Liver (tissue), 8 donors: ENCODE measurements at regions not wholly inside any gene's neighbourhood (a gene's known extent, or its start where the extent isn't known, plus 50 kb on each side); places are given as distances from the start of the nearest gene placed in this dataset.

Source experiments
- DNase-seq: peaks from one replicate; pipeline ENCODE4 v3.0.0-alpha.2; 2017; ENCODE audit warnings: low spot score
- H3K27ac ChIP-seq, 2 donors: one replicate each; pipeline ENCODE4 v1.7.0; 2013; ENCODE audit warnings: inconsistent platforms in 2 of 2, low read length in 2 of 2, control low read depth in 1 of 2, low read depth in 1 of 2, mild to moderate bottlenecking in 1 of 2
- H3K27me3 ChIP-seq, 4 donors: one replicate each; pipeline versions ENCODE4 v1.6.1 to v1.7.0; 2013; ENCODE audit warnings: low read length in 3 of 4, inconsistent platforms in 1 of 4, mild to moderate bottlenecking in 1 of 4, moderate library complexity in 1 of 4; ENCODE audit not compliant: control insufficient read depth in 4 of 4, insufficient read depth in 4 of 4
- H3K36me3 ChIP-seq, 4 donors: one replicate each; pipeline versions ENCODE4 v1.6.1 to v1.7.0; 2013; ENCODE audit warnings: low read length in 3 of 4, mild to moderate bottlenecking in 3 of 4, low read depth in 1 of 4, moderate library complexity in 1 of 4; ENCODE audit not compliant: control insufficient read depth in 4 of 4, insufficient read depth in 3 of 4
- H3K4me1 ChIP-seq, 4 donors: one replicate each; pipeline versions ENCODE4 v1.6.1 to v1.7.0; 2013; ENCODE audit warnings: low read length in 3 of 4, mild to moderate bottlenecking in 3 of 4, moderate library complexity in 1 of 4; ENCODE audit not compliant: control insufficient read depth in 4 of 4, insufficient read depth in 4 of 4
- H3K4me3 ChIP-seq, 3 donors: one replicate each; pipeline versions ENCODE4 v1.6.1 to v1.7.0; 2013; ENCODE audit warnings: low read length in 3 of 3, control low read depth in 1 of 3, low read depth in 1 of 3, mild to moderate bottlenecking in 1 of 3
- H3K9ac ChIP-seq, 2 donors: one replicate each; pipeline ENCODE4 v1.7.0; 2013; ENCODE audit warnings: low read length in 2 of 2, mild to moderate bottlenecking in 2 of 2, moderate library complexity in 2 of 2, control low read depth in 1 of 2, low read depth in 1 of 2
- H3K9me3 ChIP-seq, 4 donors: one replicate each; pipeline versions ENCODE4 v1.6.1 to v1.7.0; 2013; ENCODE audit warnings: low read length in 3 of 4; ENCODE audit not compliant: control insufficient read depth in 4 of 4
- CTCF ChIP-seq: fragments of 150-350 bp; IDR thresholded peaks from 2 replicates; pipeline ENCODE4 v1.5.1; 2017; ENCODE audit warnings: improper control_type of control experiment, low read depth, low read length; ENCODE audit not compliant: missing input control
- FOXA1 ChIP-seq: IDR thresholded peaks from 2 replicates; pipeline ENCODE4 v1.6.1; 2016; ENCODE audit warnings: antibody characterized with exemption
- FOXA2 ChIP-seq: IDR thresholded peaks from 2 replicates; pipeline ENCODE4 v1.6.1; 2016; ENCODE audit warnings: antibody characterized with exemption
- GABPA ChIP-seq, 2 donors: IDR thresholded peaks in 1 of 2; conservative IDR thresholded peaks in 1 of 2; 2 replicates each; pipeline ENCODE4 v1.6.1; 2016; ENCODE audit warnings: antibody characterized with exemption in 2 of 2, mild to moderate bottlenecking in 1 of 2, moderate library complexity in 1 of 2
- HNF4A ChIP-seq, 2 donors: conservative IDR thresholded peaks; 2 replicates each; pipeline ENCODE4 v1.6.1; 2016; ENCODE audit warnings: antibody characterized with exemption in 2 of 2, mild to moderate bottlenecking in 2 of 2
- HNF4G ChIP-seq: IDR thresholded peaks from 2 replicates; pipeline ENCODE4 v1.6.1; 2016; ENCODE audit warnings: antibody characterized with exemption
- JUND ChIP-seq, 2 donors: IDR thresholded peaks; 2 replicates each; pipeline ENCODE4 v1.6.1; 2016; ENCODE audit warnings: antibody characterized with exemption in 2 of 2
- MAX ChIP-seq: IDR thresholded peaks from 2 replicates; pipeline ENCODE4 v1.6.1; 2016; ENCODE audit warnings: antibody characterized with exemption
- NR2F2 ChIP-seq: IDR thresholded peaks from 2 replicates; pipeline ENCODE4 v1.6.1; 2016; ENCODE audit warnings: antibody characterized with exemption
- RAD21 ChIP-seq, 2 donors: IDR thresholded peaks; 2 replicates each; pipeline ENCODE4 v1.6.1; 2016; ENCODE audit warnings: antibody characterized with exemption in 2 of 2, mild to moderate bottlenecking in 2 of 2
- REST ChIP-seq: IDR thresholded peaks from 2 replicates; pipeline ENCODE4 v1.6.1; 2016; ENCODE audit warnings: antibody characterized with exemption, mild to moderate bottlenecking
- RXRA ChIP-seq, 2 donors: IDR thresholded peaks; 2 replicates each; pipeline ENCODE4 v1.6.1; 2017 to 2018; ENCODE audit warnings: antibody characterized with exemption in 2 of 2, mild to moderate bottlenecking in 1 of 2
- YY1 ChIP-seq: IDR thresholded peaks from 2 replicates; pipeline ENCODE4 v1.6.1; 2016; ENCODE audit warnings: antibody characterized with exemption, mild to moderate bottlenecking
- WGBS: extraction: QIAGEN DNeasy Blood & Tissue Kit; methylation state at CpG from one replicate; pipeline ENCODE4 v1.1.7; 2013; 5-methylcytosine and 5-hydroxymethylcytosine counted together
- donor health status: healthy.
- donor health status: healthy.
- donor health status: healthy.
- donor health status: healthy.
- donor health status: healthy.

GRCh38 chr5:148012801-148013200 is 51.0 kb upstream of the SPINK5 start:
- H3K27me3 ChIP-seq: no peaks in the 10 kb centered on the region
- H3K4me1 ChIP-seq: no peaks in the 10 kb centered on the region
- H3K9ac ChIP-seq: no peak overlapping the region
- TF ChIP-seq FOXA1 (no peak), MAX (no peak), GABPA (IDR thresholded peaks at IDR 0.05 in 1 of 2, conservative IDR thresholded peaks at IDR 0.05 in 1 of 2) (no peak), NR2F2 (no peak), RAD21 (IDR thresholded peaks at IDR 0.05) (no peak), RXRA (IDR thresholded peaks at IDR 0.05) (no peak), HNF4A (conservative IDR thresholded peaks at IDR 0.05) (no peak), YY1 (no peak), HNF4G (no peak)
- H3K9me3 ChIP-seq: no peaks in the 10 kb centered on the region
- no peak overlapping the region for H3K27ac ChIP-seq
- no peaks in the 10 kb centered on the region for H3K36me3 ChIP-seq
- DNase-seq: no peak
- WGBS: 68% methylated on average over 3 of the region's 3 CpGs
- no peak overlapping the region for H3K4me3 ChIP-seq

GRCh38 chr5:148011398-148012137 is 52.2 kb upstream of the SPINK5 start:
- Histone ChIP-seq H3K4me3 (no peak overlapping the region), H3K27me3 (no peaks in the 10 kb centered on the region), H3K9me3 (no peaks in the 10 kb centered on the region), H3K27ac (no peak overlapping the region), H3K36me3 (no peaks in the 10 kb centered on the region), H3K4me1 (no peaks in the 10 kb centered on the region), H3K9ac (no peak overlapping the region)
- TF ChIP-seq MAX (no peak), HNF4A (conservative IDR thresholded peaks at IDR 0.05) (no peak), GABPA (IDR thresholded peaks at IDR 0.05 in 1 of 2, conservative IDR thresholded peaks at IDR 0.05 in 1 of 2) (no peak), JUND (IDR thresholded peaks at IDR 0.05) (no peak), RAD21 (IDR thresholded peaks at IDR 0.05) (no peak), CTCF (no peak), FOXA2 (no peak), RXRA (IDR thresholded peaks at IDR 0.05) (no peak), NR2F2 (no peak), REST (no peak)
- DNase-seq: no peak
- WGBS: 87% methylated on average over 3 of the region's 3 CpGs
